ENCODE measurements at regions not wholly inside any gene's neighbourhood (a gene's known extent, or its start where the extent isn't known, plus 50 kb on each side); places are given as distances from the start of the nearest gene placed in this dataset.

DNA sequence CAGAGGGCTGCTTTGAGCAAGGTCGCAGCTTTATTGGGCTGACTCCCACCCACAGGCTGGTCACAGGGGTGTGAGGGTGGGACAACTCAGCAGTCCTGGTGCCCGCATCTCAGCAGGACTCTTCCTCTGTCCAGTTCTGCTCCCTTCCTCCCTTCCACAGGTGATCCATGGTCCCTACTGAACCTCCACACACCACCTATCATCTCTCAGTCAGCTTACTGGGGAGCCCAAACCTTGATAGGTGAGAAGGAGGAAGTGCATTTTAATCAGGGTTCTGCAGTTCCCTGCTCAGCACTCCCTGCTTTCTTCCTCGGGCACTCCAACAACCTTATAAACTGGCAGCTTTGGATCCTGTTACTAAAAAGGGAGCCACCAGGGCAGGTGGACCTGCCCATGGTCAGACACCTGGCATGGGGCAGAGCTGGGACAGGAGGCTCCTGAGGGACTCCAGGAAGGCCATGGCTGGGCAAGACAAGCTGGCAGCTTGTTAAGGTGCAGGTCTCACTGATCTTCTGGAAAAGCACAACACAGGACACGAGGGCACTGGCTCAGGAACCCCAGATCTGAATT, 664.6 kb downstream of the BCL11B start:
- WGBS = 67% methylated on average over 4 of the region's 4 CpGs
- intact Hi-C loops (cut with DNase I) = no loop called here
- Histone ChIP-seq H3K27me3 (replicated peaks; ENCODE audit: insufficient read depth) (no peaks in the 10 kb centered on the region), H3K9me3 (no peaks in the 10 kb centered on the region), H3K36me3 (no peaks in the 10 kb centered on the region), H3K4me3 (no peak overlapping the region), H3K27ac (no peak overlapping the region), H3K4me1 (replicated peaks) (no peaks in the 10 kb centered on the region)
- no peak for TF ChIP-seq POLR2AphosphoS5 (IDR thresholded peaks at IDR 0.05)
- no peak for TF ChIP-seq POLR2A (IDR thresholded peaks at IDR 0.05)
- TF ChIP-seq, protein P1, sequence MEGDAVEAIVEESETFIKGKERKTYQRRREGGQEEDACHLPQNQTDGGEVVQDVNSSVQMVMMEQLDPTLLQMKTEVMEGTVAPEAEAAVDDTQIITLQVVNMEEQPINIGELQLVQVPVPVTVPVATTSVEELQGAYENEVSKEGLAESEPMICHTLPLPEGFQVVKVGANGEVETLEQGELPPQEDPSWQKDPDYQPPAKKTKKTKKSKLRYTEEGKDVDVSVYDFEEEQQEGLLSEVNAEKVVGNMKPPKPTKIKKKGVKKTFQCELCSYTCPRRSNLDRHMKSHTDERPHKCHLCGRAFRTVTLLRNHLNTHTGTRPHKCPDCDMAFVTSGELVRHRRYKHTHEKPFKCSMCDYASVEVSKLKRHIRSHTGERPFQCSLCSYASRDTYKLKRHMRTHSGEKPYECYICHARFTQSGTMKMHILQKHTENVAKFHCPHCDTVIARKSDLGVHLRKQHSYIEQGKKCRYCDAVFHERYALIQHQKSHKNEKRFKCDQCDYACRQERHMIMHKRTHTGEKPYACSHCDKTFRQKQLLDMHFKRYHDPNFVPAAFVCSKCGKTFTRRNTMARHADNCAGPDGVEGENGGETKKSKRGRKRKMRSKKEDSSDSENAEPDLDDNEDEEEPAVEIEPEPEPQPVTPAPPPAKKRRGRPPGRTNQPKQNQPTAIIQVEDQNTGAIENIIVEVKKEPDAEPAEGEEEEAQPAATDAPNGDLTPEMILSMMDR (IDR thresholded peaks at IDR 0.05) = no peak
- DNase-seq (ENCODE audit: low spot score) = no peak

DNA sequence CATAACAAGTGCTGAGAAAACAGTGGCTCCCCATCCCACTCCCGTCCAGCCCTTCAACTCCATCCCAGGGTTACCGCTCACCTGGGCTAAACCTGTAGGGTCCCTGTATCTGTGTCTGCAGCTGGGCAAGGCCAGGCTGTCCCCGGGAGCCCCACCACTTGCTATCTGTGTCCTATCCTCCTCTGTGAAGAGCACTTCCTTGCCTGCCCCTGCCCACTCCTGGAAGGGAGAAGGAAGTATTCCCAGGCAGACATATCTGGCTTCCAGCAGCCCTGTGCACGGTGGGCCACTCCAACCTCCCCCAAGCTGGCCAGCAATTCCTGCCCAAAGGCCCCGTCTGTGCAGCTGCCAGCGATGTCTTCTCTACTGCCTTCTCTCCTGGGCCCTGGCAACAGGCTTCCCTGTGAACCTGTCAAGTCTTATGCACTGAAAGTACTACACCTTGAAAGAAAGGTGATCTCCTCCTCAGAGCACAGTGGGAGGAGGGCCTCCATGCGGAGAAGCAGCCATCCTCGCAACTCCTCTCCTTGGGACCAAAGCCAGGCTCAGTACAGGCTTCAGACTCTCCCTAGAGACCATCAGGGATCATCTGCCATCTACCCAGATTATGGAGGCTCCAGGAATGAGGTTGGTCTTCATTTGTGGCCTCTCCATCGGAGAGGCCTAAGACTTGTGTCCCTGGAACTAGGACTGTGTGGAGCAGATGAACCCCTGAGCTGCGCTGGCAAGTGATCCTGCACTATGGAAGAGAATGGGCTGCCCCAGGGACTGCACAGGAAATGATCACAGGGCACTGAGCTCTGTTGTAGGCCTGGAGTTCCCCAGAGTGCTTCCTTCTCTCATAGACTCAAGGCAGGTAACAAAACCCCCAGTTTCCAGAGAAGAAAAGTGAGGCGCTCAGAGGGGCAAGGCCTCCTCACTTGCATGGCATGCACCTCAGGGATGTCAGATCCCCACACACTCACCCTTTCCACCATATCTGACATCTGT, 663.6 kb downstream of the BCL11B start:
- DNase-seq (ENCODE audit: low spot score) = no peak
- H3K27me3 ChIP-seq (replicated peaks; ENCODE audit: insufficient read depth) = no peaks in the 10 kb centered on the region
- no peaks in the 10 kb centered on the region for H3K36me3 ChIP-seq

DNA sequence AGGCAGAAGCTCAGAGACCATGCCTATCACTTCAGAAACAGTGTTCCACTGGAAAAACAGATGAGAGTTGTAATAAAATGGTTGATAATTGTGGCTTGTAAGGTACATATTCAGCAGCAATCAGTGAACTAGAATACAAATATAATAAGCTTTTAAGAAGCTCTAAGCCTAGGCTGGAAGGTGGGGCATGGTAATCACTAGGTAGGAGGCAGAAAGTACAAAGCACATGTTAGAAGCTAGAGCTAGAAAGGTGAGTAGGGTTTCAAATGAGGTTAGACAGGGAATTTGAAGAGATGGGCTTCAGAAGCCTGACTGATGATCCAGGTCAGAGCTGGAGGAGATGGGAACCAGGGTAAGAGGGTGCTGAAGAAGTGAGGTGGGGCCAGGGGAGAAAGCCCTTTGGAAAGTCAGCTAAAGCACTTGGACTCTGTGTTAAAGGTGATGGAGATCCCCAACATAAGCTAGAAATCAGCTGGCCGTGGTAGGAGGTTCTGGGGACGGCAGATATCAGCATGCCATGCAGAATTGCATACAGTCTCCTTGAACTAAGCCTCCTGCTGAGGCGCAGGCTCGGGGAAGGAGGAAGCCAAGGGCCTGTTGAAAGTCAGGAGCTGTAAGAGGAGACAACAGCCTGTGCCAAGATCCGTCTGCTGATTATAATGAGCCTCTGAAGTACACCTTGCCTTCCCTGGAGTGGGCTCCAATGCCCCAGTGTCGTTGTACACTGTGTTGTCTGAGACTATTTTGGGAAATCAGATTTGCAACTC, 659.4 kb downstream of the BCL11B start:
- H3K4me3 ChIP-seq = no peak overlapping the region
- no peaks in the 10 kb centered on the region for H3K36me3 ChIP-seq
- H3K27ac ChIP-seq = no peak overlapping the region
- H3K9me3 ChIP-seq = no peaks in the 10 kb centered on the region
- no peaks in the 10 kb centered on the region for H3K4me1 ChIP-seq (replicated peaks)
- no peaks in the 10 kb centered on the region for H3K27me3 ChIP-seq (replicated peaks; ENCODE audit: insufficient read depth)
- TF ChIP-seq POLR2AphosphoS5 (IDR thresholded peaks at IDR 0.05) (no peak), POLR2A (IDR thresholded peaks at IDR 0.05) (no peak)
- TF ChIP-seq, protein P1 (IDR thresholded peaks at IDR 0.05) = no peak
- no peak for DNase-seq (ENCODE audit: low spot score)
- intact Hi-C loops (cut with DNase I) = no loop called here
- 62% methylated on average over 6 of the region's 6 CpGs for WGBS

More for the DNA sequence above, 663.6 kb downstream of the BCL11B start:
- H3K4me3 ChIP-seq = no peak overlapping the region
- WGBS = 90% methylated on average over 11 of the region's 11 CpGs
- no peaks in the 10 kb centered on the region for H3K9me3 ChIP-seq
- H3K27ac ChIP-seq = no peak overlapping the region
- H3K4me1 ChIP-seq (replicated peaks) = no peaks in the 10 kb centered on the region
- intact Hi-C loops (cut with DNase I) = no loop called here
- TF ChIP-seq POLR2A (IDR thresholded peaks at IDR 0.05) (no peak), POLR2AphosphoS5 (IDR thresholded peaks at IDR 0.05) (no peak)
- TF ChIP-seq, protein P1 (IDR thresholded peaks at IDR 0.05) = no peak

DNA sequence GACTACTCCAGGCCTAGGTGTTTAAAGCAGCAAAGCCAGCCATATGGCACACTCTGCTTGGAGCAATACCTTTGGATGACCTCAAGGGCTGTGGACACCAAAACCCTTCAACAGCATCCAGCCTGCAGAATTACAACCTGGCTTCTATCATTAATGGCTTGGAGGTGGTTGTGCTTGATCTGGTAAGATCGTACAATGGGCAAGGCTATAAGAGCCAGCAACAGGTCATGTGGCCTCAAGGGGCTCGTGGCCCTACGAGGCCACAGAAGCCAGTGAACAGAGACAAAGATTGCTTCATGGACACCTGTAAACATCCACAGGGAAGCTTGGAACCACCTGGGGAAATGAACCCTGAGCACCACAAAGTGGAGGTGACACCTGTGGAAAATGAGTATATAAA, 657.3 kb downstream of the BCL11B start:
- DNase-seq (ENCODE audit: low spot score) = no peak
- WGBS = 95% methylated on average over 3 of the region's 3 CpGs
- TF ChIP-seq POLR2AphosphoS5 (IDR thresholded peaks at IDR 0.05) (no peak), POLR2A (IDR thresholded peaks at IDR 0.05) (no peak)
- TF ChIP-seq, protein P1 (IDR thresholded peaks at IDR 0.05) = no peak

More for the DNA sequence above, 657.3 kb downstream of the BCL11B start:
- Histone ChIP-seq H3K4me3 (no peak overlapping the region), H3K9me3 (no peaks in the 10 kb centered on the region), H3K36me3 (no peaks in the 10 kb centered on the region), H3K27ac (no peak overlapping the region), H3K27me3 (replicated peaks; ENCODE audit: insufficient read depth) (no peaks in the 10 kb centered on the region), H3K4me1 (replicated peaks) (no peaks in the 10 kb centered on the region)
- intact Hi-C loops (cut with DNase I) = no loop called here

Measured in prostate gland (tissue), 2 donors.